IPS-NIHi11 (cell line): ENCODE measurements at regions not wholly inside any gene's neighbourhood (a gene's known extent, or its start where the extent isn't known, plus 50 kb on each side); places are given as distances from the start of the nearest gene placed in this dataset.
"Not testable (repeated sequence)": the region's sequence is repeated elsewhere in the genome, so short reads cannot be mapped to it uniquely, and the experiment has no call there.

ENCODE experiments used
- DNase-seq: peaks from one replicate; pipeline ENCODE4 v3.0.0; 2012; ENCODE audit warnings: mixed read lengths, low spot score

GRCh38 chr13:47696674-47697073 lies 304.4 kb downstream of the SUCLA2 start:
- peak; percentile 33 for DNase-seq

- DNase-seq, result no peak
Observed at GRCh38 chr13:47687577-47687976, 313.5 kb downstream of the SUCLA2 start.

- not testable (repeated sequence) for DNase-seq
Observed at GRCh38 chr13:47685156-47685555, 315.9 kb downstream of the SUCLA2 start.

- DNase-seq, result no peak
Observed at GRCh38 chr13:47680748-47681147, 320.3 kb downstream of the SUCLA2 start.

- DNase-seq, result no peak
Observed at GRCh38 chr13:47679401-47679800, 321.7 kb downstream of the SUCLA2 start.

- no peak for DNase-seq
Observed at GRCh38 chr13:47678201-47678968, 322.7 kb downstream of the SUCLA2 start.

- DNase-seq, result no peak
Observed at GRCh38 chr13:47675871-47676270, 325.2 kb downstream of the SUCLA2 start.

- DNase-seq, result no peak
Observed at GRCh38 chr13:47673009-47673850, 327.8 kb downstream of the SUCLA2 start.

- DNase-seq, result no peak
Observed at GRCh38 chr13:47672245-47673008, 328.6 kb downstream of the SUCLA2 start.

GRCh38 chr13:47671776-47672175 lies 329.3 kb downstream of the SUCLA2 start:
- no peak for DNase-seq

GRCh38 chr13:47665043-47665442 lies 336.0 kb downstream of the SUCLA2 start:
- DNase-seq, result no peak

GRCh38 chr13:47661076-47661475 lies 340.0 kb downstream of the SUCLA2 start:
- DNase-seq, result no peak

GRCh38 chr13:47656651-47657050 lies 344.4 kb downstream of the SUCLA2 start:
- no peak for DNase-seq

GRCh38 chr13:47650209-47650608 lies 350.9 kb downstream of the SUCLA2 start:
- no peak for DNase-seq

GRCh38 chr13:47647001-47647400 lies 354.1 kb downstream of the SUCLA2 start:
- DNase-seq, result no peak

- no peak for DNase-seq
Observed at GRCh38 chr13:47646298-47646697, 354.8 kb downstream of the SUCLA2 start.

GRCh38 chr13:47639738-47640447 lies 361.2 kb downstream of the SUCLA2 start:
- DNase-seq, result no peak

GRCh38 chr13:47638627-47639026 lies 362.4 kb downstream of the SUCLA2 start:
- DNase-seq, result no peak

- no peak for DNase-seq
Observed at GRCh38 chr13:47632311-47632710, 368.8 kb downstream of the SUCLA2 start.

GRCh38 chr13:47628666-47629065 lies 372.4 kb downstream of the SUCLA2 start:
- DNase-seq, result no peak

GRCh38 chr13:47623862-47624261 lies 377.2 kb downstream of the SUCLA2 start:
- no peak for DNase-seq

GRCh38 chr13:47621931-47622330 lies 379.1 kb downstream of the SUCLA2 start:
- no peak for DNase-seq
